Gastroesophageal sphincter (tissue), 4 donors: ENCODE measurements at regions not wholly inside any gene's neighbourhood (a gene's known extent, or its start where the extent isn't known, plus 50 kb on each side); places are given as distances from the start of the nearest gene placed in this dataset.

Source experiments
- ATAC-seq: fragments of 150-250 bp; one replicate; pipeline ENCODE4 v1.9.1; 2016; ENCODE audit warnings: mild to moderate bottlenecking, moderate library complexity
- H3K27ac ChIP-seq, 4 donors: fragments of 200-600 bp; sonication (generic) in 3 of 4; 1 replicate in 3 of 4; 2 replicates in 1 of 4; pipeline ENCODE4 v1.5.1; 2016 to 2019
- H3K27me3 ChIP-seq: fragments of 200-600 bp; sonication (generic); one replicate; pipeline ENCODE4 v1.5.1; 2019
- H3K36me3 ChIP-seq, 2 donors: fragments of 200-600 bp; sonication (generic); one replicate each; pipeline ENCODE4 v1.5.1; 2019; ENCODE audit warnings: control low read depth in 1 of 2
- H3K4me1 ChIP-seq, 3 donors: fragments of 200-600 bp; sonication (generic); 1 replicate in 2 of 3; 2 replicates in 1 of 3; pipeline ENCODE4 v1.5.1; 2016 to 2019; ENCODE audit warnings: control low read depth in 2 of 3
- H3K4me3 ChIP-seq, 2 donors: fragments of 200-600 bp; sonication (generic); one replicate each; pipeline ENCODE4 v1.5.1; 2019; ENCODE audit warnings: mild to moderate bottlenecking in 1 of 2, moderate library complexity in 1 of 2
- H3K9me3 ChIP-seq, 3 donors: fragments of 200-600 bp; sonication (generic); one replicate each; pipeline ENCODE4 v1.5.1; 2017 to 2019; ENCODE audit warnings: control low read depth in 2 of 3
- CTCF ChIP-seq, 4 experiments: fragments of 200-600 bp in 2 of 4; fragments of 450-650 bp in 2 of 4; sonication (generic) in 1 of 4; IDR thresholded peaks; one replicate each; pipeline ENCODE4 v1.5.1; 2017 to 2019; ENCODE audit warnings: antibody characterized with exemption in 4 of 4, mild to moderate bottlenecking in 2 of 4, moderate library complexity in 2 of 4
- EP300 ChIP-seq: sonication (generic); formaldehyde crosslinking; IDR thresholded peaks from one replicate; pipeline ENCODE4 v1.6.1; 2017; ENCODE audit warnings: antibody characterized with exemption, mild to moderate bottlenecking
- POLR2A ChIP-seq, 2 donors: fragments of 450-650 bp; IDR thresholded peaks; one replicate each; pipeline ENCODE4 v1.6.1; 2017; ENCODE audit warnings: antibody characterized with exemption in 2 of 2, mild to moderate bottlenecking in 2 of 2, moderate library complexity in 1 of 2
- POLR2AphosphoS5 ChIP-seq: sonication (generic); formaldehyde crosslinking; IDR thresholded peaks from one replicate; pipeline ENCODE4 v1.6.1; 2017; ENCODE audit warnings: antibody characterized with exemption
- WGBS, 2 donors: methylation state at CpG; one replicate each; pipeline ENCODE4 v1.1.5; 2018; ENCODE audit warnings: low coverage in 1 of 2; 5-methylcytosine and 5-hydroxymethylcytosine counted together

- no peak for TF ChIP-seq POLR2AphosphoS5
- no peak for TF ChIP-seq POLR2A (IDR thresholded peaks at IDR 0.05)
- no peak for TF ChIP-seq CTCF (IDR thresholded peaks at IDR 0.05)
- TF ChIP-seq EP300, result no peak
- WGBS, 2 donors, result 86 to 94% methylated on average over 2 of the region's 2 CpGs
- no peaks in the 10 kb centered on the region for H3K27me3 ChIP-seq
- no peak overlapping the region for H3K27ac ChIP-seq
- H3K4me3 ChIP-seq, result no peak overlapping the region
- no peaks in the 10 kb centered on the region for H3K4me1 ChIP-seq
- peaks cover 0 to 7% of the 10 kb centered on the region in 2 donors for H3K36me3 ChIP-seq
- no peaks in the 10 kb centered on the region for H3K9me3 ChIP-seq
- ATAC-seq, result no peak
These were observed 64.0 kb downstream of the CYB561 start for GRCh38 chr17:63382136-63382535.
